GM03348 (cell line): ENCODE measurements at regions not wholly inside any gene's neighbourhood (a gene's known extent, or its start where the extent isn't known, plus 50 kb on each side); places are given as distances from the start of the nearest gene placed in this dataset.

Source experiments
- DNase-seq: peaks from one replicate; pipeline ENCODE4 v3.0.0; 2012; ENCODE audit warnings: low spot score

DNA sequence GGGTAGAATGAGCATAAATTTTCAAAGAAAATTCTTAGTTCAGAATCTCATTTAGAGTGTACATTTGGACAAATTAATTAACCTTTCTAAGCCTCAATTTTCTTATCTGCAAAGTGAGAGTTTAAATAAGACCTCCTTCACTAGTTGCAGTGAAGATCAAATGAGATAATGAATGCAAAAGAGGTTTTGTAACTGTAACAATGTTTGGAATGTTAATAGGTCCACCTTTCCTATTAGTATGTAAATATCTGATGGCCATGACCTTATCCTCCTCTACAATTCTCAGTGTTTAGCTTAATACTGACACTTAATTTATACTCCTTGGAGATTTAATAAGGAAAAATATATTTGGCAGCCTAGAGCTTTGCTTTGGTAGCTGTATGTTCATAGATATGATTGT lies 138.8 kb downstream of the GABRG1 start:
- no peak for DNase-seq

DNA sequence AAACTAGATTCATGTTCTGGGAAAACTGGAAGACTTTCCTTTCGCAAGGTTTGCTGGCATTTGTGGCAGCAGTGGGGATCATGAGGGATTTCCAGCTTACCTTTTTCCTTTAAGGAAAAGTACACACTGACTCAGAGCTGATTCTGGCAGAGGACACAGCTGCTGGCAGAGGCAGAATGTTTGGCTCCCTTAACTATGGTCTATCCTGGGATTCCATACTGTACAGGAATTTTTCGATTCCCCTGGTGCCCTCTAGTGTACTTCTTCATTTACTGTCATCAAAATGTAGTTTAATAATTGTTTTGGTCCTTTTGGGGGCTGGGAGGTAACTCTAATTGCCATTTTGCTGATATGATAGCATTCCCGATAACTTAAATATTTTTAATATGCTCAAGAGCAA lies 152.7 kb downstream of the GABRG1 start:
- no peak for DNase-seq

DNA sequence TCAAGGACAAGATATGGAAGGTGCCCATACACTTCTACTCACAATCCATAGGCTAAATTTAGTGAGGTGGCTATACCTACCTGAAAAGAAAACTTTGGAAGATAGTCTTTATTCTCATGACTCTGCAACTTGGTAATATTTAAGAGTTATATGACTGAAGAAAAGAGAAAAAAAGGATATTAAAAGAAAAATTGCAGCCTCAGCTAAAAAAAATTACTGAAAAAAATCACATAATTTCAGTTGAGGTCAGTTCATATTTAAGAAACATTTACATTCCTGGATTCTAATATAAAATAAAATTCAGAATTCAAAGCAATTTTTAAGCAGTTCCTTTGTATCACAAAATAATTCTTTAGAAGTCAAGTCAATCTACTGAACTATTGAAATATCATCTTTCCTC lies 166.5 kb downstream of the GABRG1 start:
- no peak for DNase-seq

DNA sequence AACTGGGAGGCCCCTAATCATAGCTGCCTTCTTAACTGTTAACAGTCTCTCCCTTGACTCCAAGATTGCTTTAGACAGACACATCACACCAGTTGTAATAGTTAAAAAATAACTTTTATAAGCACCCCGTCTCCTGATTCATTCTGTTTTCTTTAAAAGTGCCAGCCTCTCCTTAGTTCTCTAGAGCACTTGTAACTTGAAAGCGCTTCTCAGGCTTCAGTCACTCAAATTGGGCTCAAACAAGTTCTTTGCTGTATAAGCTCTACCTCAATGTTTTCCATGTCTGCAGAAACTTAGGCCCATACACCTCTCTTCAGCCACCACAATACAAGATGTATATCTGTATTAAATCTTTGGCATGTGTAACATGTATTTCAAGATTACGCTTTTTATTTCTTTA lies 169.6 kb downstream of the GABRG1 start:
- no peak for DNase-seq

DNA sequence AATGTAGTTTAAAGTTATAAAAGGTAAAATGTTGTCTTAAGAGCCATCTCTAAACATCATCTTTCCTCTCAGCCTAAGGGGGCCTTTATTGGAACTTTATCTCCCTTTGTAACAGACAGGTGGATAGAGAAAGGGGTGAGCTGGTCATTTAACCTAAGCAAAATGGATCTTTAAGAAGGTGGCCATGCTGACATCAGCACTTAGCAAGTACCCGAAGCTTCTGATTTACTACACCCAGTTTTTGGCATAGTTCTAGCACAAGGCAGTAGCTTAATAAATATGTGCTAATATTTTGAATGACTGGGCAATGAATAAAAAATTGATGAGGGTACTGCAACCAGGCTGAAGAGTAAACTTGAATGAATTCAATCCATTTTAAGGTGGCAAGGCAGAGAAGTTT lies 172.7 kb downstream of the GABRG1 start:
- no peak for DNase-seq

DNA sequence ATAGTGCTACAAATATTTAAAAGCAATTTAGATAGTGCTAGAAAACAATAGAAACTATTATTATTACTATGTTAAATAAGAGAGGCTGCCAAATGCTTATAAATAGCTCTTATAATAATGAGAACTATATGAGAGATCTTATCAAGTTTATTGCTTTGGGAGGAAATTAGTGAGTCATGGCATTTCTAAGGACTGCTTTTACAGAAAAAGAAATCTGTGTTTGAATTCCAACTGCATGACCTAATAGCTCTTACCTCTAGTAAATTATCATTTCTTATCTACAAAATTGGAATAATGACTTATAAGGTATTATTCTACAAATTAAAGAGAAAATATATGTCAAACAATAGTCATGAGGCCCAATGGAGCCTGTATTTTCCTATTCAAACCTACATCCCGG lies 177.2 kb downstream of the GABRG1 start:
- DNase-seq = no peak

DNA sequence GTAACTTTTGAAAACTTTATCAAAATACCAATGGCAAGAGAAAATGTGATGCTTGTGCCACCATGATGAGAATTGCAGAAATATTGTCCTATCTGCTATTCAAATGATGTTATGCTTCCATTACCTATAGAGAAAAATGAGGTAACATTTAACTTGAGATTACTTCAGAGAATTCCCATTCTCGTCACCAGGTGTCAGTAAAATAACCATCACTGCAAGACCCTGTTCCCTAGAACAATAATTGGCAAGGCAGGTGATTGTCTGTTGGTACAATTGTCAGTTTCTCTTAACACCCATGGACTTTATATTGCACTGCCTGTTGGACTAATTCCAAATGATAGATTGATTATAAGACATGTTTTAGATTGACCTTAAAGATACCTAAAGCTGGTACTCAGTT lies 179.9 kb downstream of the GABRG1 start:
- DNase-seq = no peak

DNA sequence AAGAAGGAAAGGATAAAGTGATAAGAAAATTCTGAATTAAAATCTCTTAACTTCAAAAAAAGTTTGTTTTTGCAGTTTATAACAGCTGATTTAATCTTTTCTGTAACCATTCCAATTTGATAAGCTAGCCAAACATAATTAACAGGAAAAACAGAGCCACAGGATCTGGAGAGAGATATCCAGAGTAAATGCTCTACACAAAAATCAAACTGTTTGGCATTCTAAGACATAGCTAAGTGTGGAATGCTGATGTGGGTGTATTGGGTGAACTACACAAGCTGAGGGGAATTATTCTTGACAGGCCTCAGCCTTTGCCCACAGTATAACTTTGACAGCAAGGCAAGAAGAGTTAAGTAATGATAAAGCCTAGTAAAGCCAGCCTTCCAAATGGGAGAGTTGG lies 184.8 kb downstream of the GABRG1 start:
- DNase-seq = no peak

DNA sequence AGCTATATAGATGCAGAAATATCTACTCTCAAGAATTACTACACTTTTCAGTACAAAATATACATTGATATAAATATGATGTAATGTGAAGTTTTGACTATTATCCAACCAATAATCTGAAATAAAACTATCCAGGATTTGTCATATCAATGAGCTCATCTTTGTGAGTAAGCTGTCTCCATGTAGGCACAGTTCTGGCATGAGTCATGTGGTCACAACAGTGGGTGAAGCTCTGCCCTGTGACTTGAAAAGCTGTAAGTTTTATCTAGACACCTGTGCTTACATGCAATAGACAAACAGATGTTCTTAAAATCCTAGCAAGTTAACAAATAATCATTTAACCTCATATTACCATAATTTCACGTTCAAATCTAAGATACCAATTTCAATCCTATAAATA lies 192.7 kb downstream of the GABRG1 start:
- DNase-seq = no peak

DNA sequence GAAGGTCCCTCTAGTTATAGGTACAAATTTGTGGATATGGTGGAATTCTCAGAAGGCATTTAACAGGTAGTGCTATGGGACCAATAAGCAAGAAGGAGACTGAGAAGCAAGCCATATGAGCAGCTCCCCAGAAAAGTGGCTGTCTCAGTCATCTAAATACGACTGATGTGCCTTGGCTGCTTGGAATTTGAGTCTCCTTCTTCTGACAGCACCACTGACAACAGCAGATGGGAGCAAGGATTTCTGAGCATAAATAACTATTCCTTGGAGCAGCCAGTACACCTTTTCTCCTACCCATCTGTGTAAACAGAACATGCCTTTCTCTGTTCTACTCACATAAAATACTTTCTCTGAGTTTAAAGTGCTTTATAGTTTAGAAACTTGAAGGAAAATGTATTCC lies 196.2 kb downstream of the GABRG1 start:
- DNase-seq = no peak

DNA sequence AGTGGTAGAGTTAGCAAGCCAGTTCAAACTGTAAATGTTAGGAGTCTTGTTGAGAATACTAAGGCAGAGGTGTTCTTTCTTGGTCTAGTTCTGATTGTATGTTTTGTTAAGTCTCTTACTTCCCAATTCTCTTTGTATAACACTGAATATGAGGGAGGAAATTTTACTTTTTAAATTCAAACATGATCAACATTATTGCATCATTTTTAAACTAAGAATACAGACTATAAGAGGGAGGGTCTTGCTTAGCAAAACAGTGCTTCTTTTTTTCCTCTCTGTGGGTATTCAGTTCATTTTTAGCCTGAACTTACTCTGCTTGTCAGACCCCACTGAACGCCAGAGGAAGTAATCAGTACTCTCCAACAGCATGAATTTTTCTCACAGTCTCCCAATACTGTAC lies 198.0 kb downstream of the GABRG1 start:
- no peak for DNase-seq

DNA sequence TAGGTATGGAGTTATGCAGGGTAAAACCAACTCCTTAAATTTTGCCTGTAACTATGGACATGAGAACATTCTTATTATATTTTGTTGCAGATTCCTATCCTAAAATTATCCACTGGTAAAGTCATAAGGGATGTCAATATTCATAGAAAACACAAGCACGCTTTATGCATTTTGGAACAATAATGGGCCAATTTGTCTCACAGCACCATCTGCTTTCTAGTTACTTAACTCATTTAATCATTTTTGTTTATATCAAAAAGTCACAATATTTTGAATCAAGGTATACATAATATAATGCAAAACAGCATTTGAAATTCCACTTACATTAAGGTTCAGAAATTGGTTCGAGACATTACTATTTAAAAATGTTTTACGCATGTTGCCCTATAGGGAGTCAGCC lies 203.0 kb downstream of the GABRG1 start:
- no peak for DNase-seq

DNA sequence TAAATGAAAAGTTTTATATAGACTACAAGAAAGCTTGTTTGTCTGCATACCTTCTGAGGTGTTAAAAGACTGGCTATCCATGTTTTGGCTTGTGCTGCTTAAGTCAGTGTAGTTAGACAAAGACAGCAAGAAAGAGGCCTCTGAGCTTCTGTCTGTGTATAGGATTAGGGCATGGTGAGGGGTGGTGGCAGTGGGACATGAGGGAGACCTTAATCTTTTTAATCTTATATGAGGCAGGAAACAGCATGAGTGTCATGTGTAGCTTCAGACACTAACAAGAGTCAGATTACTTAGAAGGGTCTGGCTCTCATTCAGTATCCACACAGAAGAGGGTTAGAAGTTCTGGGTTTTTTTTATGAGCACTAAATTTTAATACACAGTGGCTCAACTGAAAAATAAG lies 213.3 kb downstream of the GABRG1 start:
- no peak for DNase-seq

DNA sequence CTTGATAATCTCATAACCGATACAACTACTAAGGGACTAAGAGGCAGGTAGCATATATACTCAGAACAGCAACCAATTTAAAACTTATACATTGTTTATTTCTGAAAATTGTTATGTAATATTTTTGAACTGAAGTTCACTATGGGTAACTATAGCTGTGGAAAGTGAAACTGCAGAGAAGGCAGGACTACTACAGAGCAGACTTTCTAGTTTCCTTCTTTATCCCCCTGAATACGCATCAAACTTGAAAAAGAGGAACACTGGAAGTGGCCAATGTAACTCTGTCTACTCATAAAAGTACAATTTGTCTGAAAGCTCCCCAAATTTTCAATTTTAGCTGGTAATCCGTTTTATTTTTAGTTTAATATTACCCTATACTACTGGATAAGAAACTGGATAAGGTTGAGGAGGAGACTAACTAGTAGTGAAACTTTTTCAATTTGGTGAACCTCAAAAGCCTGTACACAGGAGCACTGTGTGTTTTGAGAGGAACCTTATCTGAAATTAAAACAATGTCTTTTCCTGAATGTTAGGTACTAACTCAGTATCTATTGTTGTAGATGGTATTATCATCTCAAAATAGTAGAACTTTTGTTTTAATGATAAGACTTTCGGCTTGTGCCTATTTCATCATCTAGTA lies 225.8 kb downstream of the GABRG1 start:
- no peak for DNase-seq

DNA sequence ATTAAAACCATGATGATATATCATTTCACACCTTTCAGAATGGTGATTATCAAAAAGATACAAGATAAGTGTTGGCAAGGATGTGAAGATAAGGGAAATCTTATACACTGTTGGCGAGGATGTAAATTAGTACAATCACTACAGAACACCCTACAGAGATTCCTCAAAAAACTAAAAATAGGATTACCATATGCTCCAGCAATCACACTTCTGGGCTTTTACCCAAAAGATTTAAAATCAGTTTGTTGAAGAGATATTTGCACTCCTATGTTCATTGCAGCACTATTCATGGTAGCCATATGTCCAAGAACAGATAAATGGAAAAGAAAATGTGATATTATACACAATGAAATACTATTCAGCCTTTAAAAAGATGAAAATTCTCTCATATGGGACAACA lies 240.4 kb downstream of the GABRG1 start:
- DNase-seq = no peak

DNA sequence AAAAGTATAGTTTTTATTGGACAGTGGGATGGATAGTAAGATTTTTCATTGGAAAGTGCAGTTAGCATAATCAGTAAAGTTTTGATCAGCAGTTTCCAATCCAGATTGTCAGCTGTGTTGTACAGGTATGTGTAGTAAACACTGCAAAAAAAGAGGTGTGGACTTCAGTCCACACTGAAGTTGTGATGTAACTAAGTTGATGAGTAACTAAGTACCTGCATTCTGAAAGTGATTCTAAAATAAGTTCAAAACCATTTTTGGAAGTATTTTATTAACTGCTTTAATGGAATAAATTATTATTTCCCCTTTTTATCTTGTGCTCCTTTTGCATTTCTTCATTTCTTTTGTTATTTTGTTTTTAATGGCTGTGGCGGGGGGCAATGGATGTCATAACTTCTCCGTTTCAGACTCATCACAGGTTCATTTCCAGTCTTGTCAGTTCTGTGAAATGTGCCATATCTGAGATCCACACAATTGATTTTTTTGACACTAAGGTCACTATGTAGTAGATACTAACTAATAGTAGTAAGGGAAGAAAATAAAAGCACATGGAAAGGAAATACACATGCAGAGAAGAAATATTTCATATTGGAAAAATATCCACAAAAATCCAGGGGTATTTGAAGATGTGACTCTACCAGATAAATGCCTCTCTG lies 247.5 kb downstream of the GABRG1 start:
- no peak for DNase-seq

DNA sequence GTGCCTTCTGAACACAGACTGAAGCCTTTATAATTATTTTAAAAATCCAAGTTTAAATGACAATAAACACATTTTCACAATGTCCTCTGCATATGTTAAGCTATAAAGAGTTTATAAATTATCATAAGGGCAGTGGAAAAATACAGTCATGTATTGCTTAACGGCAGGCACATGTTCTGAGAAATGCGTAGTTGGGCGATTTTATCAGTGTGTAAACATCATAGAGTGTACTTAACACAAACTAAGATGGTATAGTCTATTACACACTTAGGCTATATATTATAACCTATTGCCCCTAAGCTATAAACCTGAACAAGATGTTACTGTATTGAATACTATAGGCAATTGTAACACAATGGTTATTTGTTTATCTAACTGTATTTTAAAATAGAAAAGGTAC lies 254.7 kb downstream of the GABRG1 start:
- no peak for DNase-seq

DNA sequence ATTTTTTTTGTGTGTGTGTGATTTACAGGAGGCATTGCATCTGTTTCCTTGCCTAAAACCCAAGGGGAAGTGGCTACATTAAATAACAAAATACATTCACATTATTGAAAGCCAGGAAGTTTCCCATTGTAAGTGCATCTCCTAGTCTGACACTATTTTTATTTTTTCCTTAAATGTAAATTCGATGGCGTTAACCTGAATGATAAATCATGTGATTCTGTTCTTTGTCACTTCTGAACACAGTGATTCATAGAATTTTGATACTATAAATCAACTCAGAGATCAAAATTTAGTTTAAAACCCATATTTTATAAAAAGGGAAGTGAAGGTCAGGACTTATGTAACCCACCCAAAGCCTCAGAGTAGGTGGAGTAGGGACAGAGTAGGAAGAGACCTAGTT lies 258.1 kb downstream of the GABRG1 start:
- DNase-seq = no peak

DNA sequence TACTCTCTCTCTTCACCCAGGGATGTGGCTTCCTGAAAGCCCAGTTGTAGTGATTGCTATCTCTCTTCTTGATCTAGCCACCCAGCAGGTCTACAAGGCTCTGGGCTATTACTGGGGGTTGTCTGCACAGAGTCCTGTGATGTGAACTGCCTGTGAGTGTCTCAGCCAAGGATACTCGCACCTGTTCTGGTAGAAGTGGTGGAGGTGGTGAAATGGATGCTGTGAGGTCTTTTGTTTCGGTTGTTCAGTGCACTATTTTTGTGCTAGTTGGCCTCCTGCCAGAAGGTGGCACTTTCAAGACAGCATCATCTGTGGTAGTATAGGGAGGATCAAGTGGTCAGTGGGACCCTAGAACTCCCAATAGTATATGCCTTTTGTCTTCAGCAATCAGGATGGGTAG lies 268.0 kb downstream of the GABRG1 start:
- no peak for DNase-seq

DNA sequence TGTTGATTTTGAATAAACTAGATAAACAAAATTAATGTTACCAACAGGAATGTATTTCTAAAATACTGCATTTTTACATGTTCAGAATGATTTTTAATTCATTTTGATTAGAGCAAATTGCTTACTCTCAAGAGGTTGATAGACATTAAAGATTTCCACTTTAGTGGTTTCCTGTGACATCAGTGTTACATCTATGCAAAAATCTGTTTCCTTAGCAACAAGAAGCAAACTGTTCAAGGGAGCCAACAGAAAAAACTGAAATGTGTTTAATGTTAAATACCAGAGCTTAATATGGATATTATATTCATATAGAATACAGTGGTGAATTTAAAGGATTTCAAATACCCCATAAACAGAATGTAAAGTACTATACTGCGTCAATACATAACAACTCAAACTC lies 277.8 kb downstream of the GABRG1 start:
- no peak for DNase-seq

DNA sequence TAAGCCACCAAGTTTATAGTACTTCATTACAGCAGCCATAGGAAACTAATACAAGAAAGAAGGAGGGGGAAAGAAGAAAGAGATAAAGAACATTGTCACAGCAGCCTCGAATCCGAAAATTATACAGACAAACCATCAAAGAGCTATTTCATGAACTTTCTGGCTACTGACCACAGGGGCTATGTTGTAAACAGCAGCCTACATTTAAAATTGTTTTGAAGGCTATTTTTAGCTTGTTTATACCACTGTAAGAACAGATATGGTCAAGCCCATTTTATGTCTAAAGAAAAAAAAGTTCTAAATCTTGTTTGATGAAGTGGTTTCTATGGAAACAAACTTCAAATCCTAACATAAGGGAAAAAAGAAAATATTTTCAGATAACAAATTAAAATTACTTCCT lies 282.1 kb downstream of the GABRG1 start:
- DNase-seq = no peak

DNA sequence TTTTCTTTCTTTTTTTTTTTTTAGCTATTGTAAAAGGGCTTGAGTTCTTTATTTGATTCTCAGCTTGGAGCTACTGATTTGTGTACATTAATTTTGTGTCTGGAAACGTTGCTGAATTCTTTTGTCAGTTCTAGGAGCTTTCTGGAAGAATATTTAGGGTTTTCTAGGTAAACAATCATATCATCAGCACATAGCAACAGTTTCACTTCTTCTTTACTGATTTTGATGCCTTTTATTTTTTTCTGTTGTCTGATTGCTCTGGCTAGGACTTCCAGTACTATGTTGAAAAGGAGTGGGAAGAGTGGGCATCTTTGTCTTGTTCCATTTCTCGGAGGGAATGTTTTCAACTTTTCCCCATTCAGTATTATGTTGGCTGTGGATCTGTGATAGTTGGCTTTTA lies 292.2 kb downstream of the GABRG1 start:
- DNase-seq = no peak

DNA sequence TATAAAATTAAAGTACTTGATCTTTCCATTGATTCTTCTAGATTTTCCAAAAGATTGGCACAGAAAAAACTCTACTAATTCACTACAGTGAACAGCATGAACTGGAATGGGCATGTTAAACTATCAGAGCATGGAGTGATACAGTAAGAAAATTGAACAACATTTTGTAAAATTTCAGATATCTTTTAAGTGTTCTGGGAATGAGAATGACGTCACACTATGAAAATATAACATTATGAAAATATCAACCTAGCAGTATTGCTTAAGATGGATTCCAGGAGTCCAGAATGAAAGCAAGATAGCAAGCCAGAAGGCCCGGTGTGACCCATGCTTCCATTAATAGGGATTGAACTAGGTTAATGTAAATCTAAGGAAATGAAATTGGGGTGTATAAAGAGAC lies 319.9 kb downstream of the GABRG1 start:
- DNase-seq = no peak

DNA sequence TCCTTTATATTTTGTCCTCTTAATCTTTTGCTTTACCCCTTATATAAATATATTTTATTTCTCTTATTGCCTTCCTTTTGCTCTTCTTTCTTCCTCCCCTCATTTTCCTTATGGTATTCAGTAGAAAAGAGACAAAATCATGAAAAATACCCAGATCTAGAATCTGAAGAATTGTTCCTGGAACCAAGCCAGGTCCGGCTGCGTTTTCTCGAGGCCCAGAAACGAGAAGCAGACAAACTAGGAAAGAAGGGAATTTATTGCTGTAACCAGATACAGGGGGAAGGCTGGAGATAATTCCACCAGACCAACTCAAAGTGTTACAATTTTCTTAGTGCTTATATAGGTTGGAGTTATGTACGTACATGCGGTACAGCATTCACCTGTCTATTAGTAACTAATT lies 328.7 kb downstream of the GABRG1 start:
- no peak for DNase-seq
